B cell (primary cell): ENCODE measurements at regions not wholly inside any gene's neighbourhood (a gene's known extent, or its start where the extent isn't known, plus 50 kb on each side); places are given as distances from the start of the nearest gene placed in this dataset.

Source experiments
- ATAC-seq: fragments of 200-7000 bp; cut with Tn5 transposase; one replicate; pipeline ENCODE4 v1.10.0; 2021; ENCODE audit warnings: low read depth, mild to moderate bottlenecking, moderate number of reproducible peaks, moderate library complexity
- CTCF ChIA-PET: fragments of 350-600 bp; sonication (Branson Sonifier 250); formaldehyde crosslinking; loops from one replicate; lab custom pipeline; 2021; ENCODE audit warnings: antibody characterized with exemption, inconsistent platforms; lab: Charles Lee
- POLR2A ChIA-PET: fragments of 350-600 bp; sonication (Branson Sonifier 250); formaldehyde crosslinking; loops from one replicate; lab custom pipeline; 2021; ENCODE audit warnings: antibody characterized with exemption; lab: Charles Lee
- DNase-seq: peaks from one replicate; pipeline ENCODE4 v3.0.0; 2013
- H2AFZ ChIP-seq: 2 replicates; pipeline ENCODE4 v1.6.1; 2012; ENCODE audit warnings: mild to moderate bottlenecking, low read depth, low read length; ENCODE audit not compliant: insufficient read depth, poor library complexity, severe bottlenecking
- H3K27ac ChIP-seq, 2 donors: 1 replicate in 1 of 2; 2 replicates in 1 of 2; pipeline ENCODE4 v1.5.1; 2012 to 2013; ENCODE audit warnings: low read length in 2 of 2, mild to moderate bottlenecking in 2 of 2, moderate library complexity in 1 of 2
- H3K27me3 ChIP-seq, 4 experiments: fragments of 200-600 bp in 1 of 4; sonication (generic) in 1 of 4; replicated peaks in 1 of 4; 1 replicate in 2 of 4; 2 replicates in 2 of 4; pipeline versions ENCODE4 v1.6.1 to v1.7.0; 2013 to 2016; ENCODE audit warnings: low read length in 3 of 4, mild to moderate bottlenecking in 2 of 4, mixed read lengths in 1 of 4, moderate library complexity in 1 of 4; ENCODE audit not compliant: insufficient read depth in 4 of 4, control insufficient read depth in 3 of 4; ENCODE audit errors: control extremely low read depth in 1 of 4
- H3K36me3 ChIP-seq, 2 experiments: replicated peaks in 1 of 2; 1 replicate in 1 of 2; 2 replicates in 1 of 2; pipeline versions ENCODE4 v1.6.1 to v1.7.1; 2013; ENCODE audit warnings: low read length in 1 of 2; ENCODE audit not compliant: insufficient read depth in 2 of 2, control insufficient read depth in 1 of 2; ENCODE audit errors: control extremely low read depth in 1 of 2, extremely low read depth in 1 of 2
- H3K4me1 ChIP-seq, 2 donors: fragments of 200-600 bp in 1 of 2; sonication (generic) in 1 of 2; 1 replicate in 1 of 2; 2 replicates in 1 of 2; pipeline versions ENCODE4 v1.5.1 to v1.6.1; 2013 to 2017; ENCODE audit warnings: low read length in 2 of 2; ENCODE audit not compliant: control insufficient read depth in 2 of 2, insufficient read depth in 2 of 2
- H3K4me2 ChIP-seq: replicated peaks from 2 replicates; pipeline ENCODE3; 2012; ENCODE audit warnings: mild to moderate bottlenecking, low read depth, low read length; ENCODE audit not compliant: poor library complexity, severe bottlenecking
- H3K4me3 ChIP-seq, 5 experiments: fragments of 200-600 bp in 1 of 5; sonication (generic) in 1 of 5; 1 replicate in 3 of 5; 2 replicates in 2 of 5; pipeline versions ENCODE4 v1.5.1 to v1.7.0; 2011 to 2016; ENCODE audit warnings: low read length in 4 of 5, mild to moderate bottlenecking in 4 of 5, low read depth in 2 of 5, control low read depth in 1 of 5, moderate library complexity in 1 of 5; ENCODE audit not compliant: insufficient read depth in 1 of 5; ENCODE audit errors: control extremely low read depth in 1 of 5, extremely low read depth in 1 of 5
- H3K79me2 ChIP-seq: fragments of 200-600 bp; sonication (generic); one replicate; pipeline ENCODE4 v1.6.0; 2016; ENCODE audit warnings: low read length; ENCODE audit not compliant: control insufficient read depth, insufficient read depth
- H3K9ac ChIP-seq: fragments of 200-600 bp; sonication (generic); 2 replicates; pipeline ENCODE4 v1.6.1; 2017; ENCODE audit warnings: mild to moderate bottlenecking, low read length, moderate library complexity
- H3K9me3 ChIP-seq, 3 donors: one replicate each; pipeline versions ENCODE4 v1.6.1 to v1.7.1; 2013; ENCODE audit warnings: low read length in 2 of 3; ENCODE audit not compliant: control insufficient read depth in 2 of 3, insufficient read depth in 1 of 3; ENCODE audit errors: control extremely low read depth in 1 of 3
- H4K20me1 ChIP-seq: 2 replicates; pipeline ENCODE4 v1.6.0; 2012; ENCODE audit warnings: mild to moderate bottlenecking, low read length; ENCODE audit not compliant: insufficient read depth, control insufficient read depth, poor library complexity, severe bottlenecking
- H3K27ac Mint-ChIP-seq: one replicate; pipeline ENCODE4 v1.8.0; 2021; ENCODE audit warnings: mixed read lengths
- H3K27me3 Mint-ChIP-seq: one replicate; pipeline ENCODE4 v1.8.0; 2021; ENCODE audit warnings: mixed read lengths
- H3K4me1 Mint-ChIP-seq: one replicate; pipeline ENCODE4 v1.8.0; 2021; ENCODE audit warnings: mixed read lengths
- H3K4me3 Mint-ChIP-seq: one replicate; pipeline ENCODE4 v1.8.0; 2021; ENCODE audit warnings: mixed read lengths
- H3K9me3 Mint-ChIP-seq: one replicate; pipeline ENCODE4 v1.8.0; 2022; ENCODE audit warnings: mixed read lengths; ENCODE audit not compliant: insufficient read depth
- EZH2 ChIP-seq: IDR thresholded peaks from 2 replicates; pipeline ENCODE4 v1.6.1; 2012; ENCODE audit warnings: borderline replicate concordance, low read depth, mild to moderate bottlenecking, moderate library complexity, low read length; ENCODE audit not compliant: insufficient read depth, poor library complexity, severe bottlenecking
- WGBS: methylation state at CpG from one replicate; pipeline ENCODE4 v1.1.5; 2013; ENCODE audit warnings: missing lambda C conversion rate; ENCODE audit not compliant: insufficient coverage; 5-methylcytosine and 5-hydroxymethylcytosine counted together
- intact Hi-C: fragments of 100-400 bp; cut with micrococcal nuclease; formaldehyde crosslinking; loops from one replicate; pipeline ENCODE4 v1.10.0; 2022
- TF ChIP-seq, protein P1 (sequence below): fragments of 200-600 bp; IDR thresholded peaks from one replicate; pipeline ENCODE4 v1.8.0; 2022; ENCODE audit warnings: antibody characterized with exemption, mild to moderate bottlenecking

DNA sequence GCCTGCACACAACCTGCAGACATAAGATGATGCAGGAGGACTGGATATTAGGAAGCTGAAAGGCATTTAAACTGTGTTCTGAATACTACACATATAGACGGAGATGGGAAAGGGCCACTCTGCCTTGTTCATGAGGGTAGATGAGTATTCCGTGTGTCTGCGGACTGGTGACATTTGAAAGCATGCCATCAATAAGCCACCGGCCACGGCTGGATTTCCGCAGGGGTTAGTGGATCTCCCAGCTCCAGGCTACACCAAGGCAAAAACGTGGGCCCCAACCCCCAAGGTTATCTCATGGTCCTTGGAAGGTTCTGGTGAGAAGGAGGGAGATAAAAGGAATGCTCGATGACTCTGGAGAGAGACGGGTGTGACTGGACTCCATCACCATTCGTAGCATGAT lies 78.6 kb upstream of the THBS2 start:
- Mint-ChIP-seq H3K27me3 (peaks cover 17% of the 10 kb centered on the region), H3K27ac (no peak overlapping the region), H3K9me3 (peaks cover 8% of the 10 kb centered on the region), H3K4me1 (no peaks in the 10 kb centered on the region), H3K4me3 (no peak overlapping the region)
- H3K9me3 ChIP-seq, result no peaks in the 10 kb centered on the region
- no peaks in the 10 kb centered on the region for H3K36me3 ChIP-seq
- intact Hi-C loops, result no loop called here
- H4K20me1 ChIP-seq, result no peaks in the 10 kb centered on the region
- DNase-seq (no peak), ATAC-seq (no peak)
- CTCF ChIA-PET, result no interaction called here
- H3K4me3 ChIP-seq, result no peak overlapping the region
- no peak for TF ChIP-seq EZH2
- TF ChIP-seq, protein P1, sequence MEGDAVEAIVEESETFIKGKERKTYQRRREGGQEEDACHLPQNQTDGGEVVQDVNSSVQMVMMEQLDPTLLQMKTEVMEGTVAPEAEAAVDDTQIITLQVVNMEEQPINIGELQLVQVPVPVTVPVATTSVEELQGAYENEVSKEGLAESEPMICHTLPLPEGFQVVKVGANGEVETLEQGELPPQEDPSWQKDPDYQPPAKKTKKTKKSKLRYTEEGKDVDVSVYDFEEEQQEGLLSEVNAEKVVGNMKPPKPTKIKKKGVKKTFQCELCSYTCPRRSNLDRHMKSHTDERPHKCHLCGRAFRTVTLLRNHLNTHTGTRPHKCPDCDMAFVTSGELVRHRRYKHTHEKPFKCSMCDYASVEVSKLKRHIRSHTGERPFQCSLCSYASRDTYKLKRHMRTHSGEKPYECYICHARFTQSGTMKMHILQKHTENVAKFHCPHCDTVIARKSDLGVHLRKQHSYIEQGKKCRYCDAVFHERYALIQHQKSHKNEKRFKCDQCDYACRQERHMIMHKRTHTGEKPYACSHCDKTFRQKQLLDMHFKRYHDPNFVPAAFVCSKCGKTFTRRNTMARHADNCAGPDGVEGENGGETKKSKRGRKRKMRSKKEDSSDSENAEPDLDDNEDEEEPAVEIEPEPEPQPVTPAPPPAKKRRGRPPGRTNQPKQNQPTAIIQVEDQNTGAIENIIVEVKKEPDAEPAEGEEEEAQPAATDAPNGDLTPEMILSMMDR, result no peak
- no peaks in the 10 kb centered on the region for H3K79me2 ChIP-seq
- no peaks in the 10 kb centered on the region for H3K4me1 ChIP-seq
- H2AFZ ChIP-seq, result no peak overlapping the region
- POLR2A ChIA-PET, result no interaction called here
- H3K27ac ChIP-seq, result no peak overlapping the region
- WGBS, result 98% methylated on average over 6 of the region's 10 CpGs
- no peak overlapping the region for H3K4me2 ChIP-seq
- H3K9ac ChIP-seq, result no peak overlapping the region
- H3K27me3 ChIP-seq, result no peaks in the 10 kb centered on the region

DNA sequence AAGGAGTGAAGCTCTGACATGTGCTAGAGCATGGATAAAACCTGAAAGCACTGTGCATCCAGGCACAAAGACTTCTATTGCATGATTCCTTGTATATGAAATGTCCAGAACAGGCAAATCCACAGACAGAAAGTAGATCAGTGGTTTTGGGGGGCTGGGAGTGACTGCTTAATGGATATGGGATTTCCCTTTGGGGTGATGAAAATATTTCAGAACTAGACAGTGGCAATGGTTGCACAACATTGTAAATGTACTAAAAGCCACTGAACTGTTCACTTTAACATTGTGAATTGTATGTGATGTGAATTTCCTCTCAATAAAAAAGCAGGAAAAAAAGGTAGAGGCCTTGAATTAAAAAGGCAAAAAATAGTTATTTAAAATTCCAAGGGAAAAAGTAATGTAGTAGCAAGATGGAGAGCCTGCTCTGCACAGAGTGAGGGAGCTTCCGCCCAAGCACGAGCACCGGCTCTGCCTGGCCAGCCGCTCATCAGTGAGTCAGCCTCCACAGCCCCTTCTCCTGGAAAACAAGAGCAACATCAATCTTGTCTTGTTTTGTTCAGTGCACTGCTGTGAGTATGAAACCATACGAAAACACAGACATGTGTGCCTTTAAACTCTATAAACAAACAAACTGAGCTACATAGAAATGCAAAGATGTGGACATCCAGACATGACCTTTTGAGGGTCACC lies 74.6 kb upstream of the THBS2 start:
- Mint-ChIP-seq H3K4me3 (no peak overlapping the region), H3K9me3 (peaks cover 8% of the 10 kb centered on the region), H3K4me1 (no peaks in the 10 kb centered on the region), H3K27me3 (peaks cover 13% of the 10 kb centered on the region), H3K27ac (no peak overlapping the region)
- ATAC-seq (no peak), DNase-seq (no peak)
- Histone ChIP-seq H2AFZ (no peak overlapping the region), H3K36me3 (no peaks in the 10 kb centered on the region), H3K4me1 (no peaks in the 10 kb centered on the region), H4K20me1 (no peaks in the 10 kb centered on the region), H3K9ac (no peak overlapping the region), H3K27me3 (no peaks in the 10 kb centered on the region), H3K9me3 (peaks cover 0 to 6% (median 0%) of the 10 kb centered on the region in 3 donors), H3K79me2 (no peaks in the 10 kb centered on the region), H3K27ac (no peak overlapping the region), H3K4me3 (no peak overlapping the region), H3K4me2 (no peak overlapping the region)
- WGBS, result 87% methylated on average over 4 of the region's 5 CpGs
- TF ChIP-seq, protein P1, result no peak
- no peak for TF ChIP-seq EZH2
- intact Hi-C loops, result no loop called here
- POLR2A ChIA-PET, result no interaction called here
- CTCF ChIA-PET, result no interaction called here
